ENCODE measurements at regions not wholly inside any gene's neighbourhood (a gene's known extent, or its start where the extent isn't known, plus 50 kb on each side); places are given as distances from the start of the nearest gene placed in this dataset.

DNA sequence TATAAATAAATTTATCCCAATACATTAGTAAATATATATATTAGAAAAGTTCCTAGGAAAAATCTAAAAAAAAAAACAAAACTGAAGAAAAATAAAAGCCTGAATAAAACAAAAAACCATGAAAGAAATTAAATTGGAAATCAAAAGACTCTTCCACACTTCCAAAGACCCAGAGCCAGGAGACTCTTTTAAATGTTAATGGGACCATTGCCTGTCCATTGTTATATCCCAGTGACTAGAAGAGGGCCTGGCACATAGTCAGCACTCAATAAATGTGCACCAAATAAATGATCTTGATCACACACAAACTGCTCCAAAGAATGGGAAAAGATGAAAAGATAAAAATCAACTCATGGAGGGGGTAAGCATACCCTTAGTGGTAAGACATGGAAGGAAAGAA, 51.3 kb upstream of the CLDN18 start:
- no peaks in the 10 kb centered on the region for H3K9me3 ChIP-seq (ENCODE audit: insufficient read depth, low read depth)
- no peak overlapping the region for H2AFZ ChIP-seq
- no peaks in the 10 kb centered on the region for H3K79me2 ChIP-seq (ENCODE audit: low read depth)
- H3K9me2 ChIP-seq (ENCODE audit: insufficient read depth) = no peaks in the 10 kb centered on the region
- H3F3A ChIP-seq (ENCODE audit: insufficient read depth, low read depth) = no peaks in the 10 kb centered on the region
- no peak for DNase-seq
- intact Hi-C loops (cut with micrococcal nuclease; ENCODE audit: unreplicated experiment) = no loop called here
- POLR2A ChIA-PET (ENCODE audit: unreplicated experiment) = no interaction called here
- no peak overlapping the region for H3K4me2 ChIP-seq
- no peak overlapping the region for H3K4me3 ChIP-seq
- H4K20me1 ChIP-seq (ENCODE audit: insufficient read depth) = no peaks in the 10 kb centered on the region
- no peaks in the 10 kb centered on the region for H3K36me3 ChIP-seq (ENCODE audit: low read depth)
- 0 out of 2 replicates have a peak, but pooled peaks cover 3% of the 10 kb centered on the region for H3K27me3 ChIP-seq (ENCODE audit: insufficient read depth, low read depth)
- TF ChIP-seq EZH2 (IDR thresholded peaks at IDR 0.05; ENCODE audit: low read depth) = no peak
- TF ChIP-seq, protein P1, sequence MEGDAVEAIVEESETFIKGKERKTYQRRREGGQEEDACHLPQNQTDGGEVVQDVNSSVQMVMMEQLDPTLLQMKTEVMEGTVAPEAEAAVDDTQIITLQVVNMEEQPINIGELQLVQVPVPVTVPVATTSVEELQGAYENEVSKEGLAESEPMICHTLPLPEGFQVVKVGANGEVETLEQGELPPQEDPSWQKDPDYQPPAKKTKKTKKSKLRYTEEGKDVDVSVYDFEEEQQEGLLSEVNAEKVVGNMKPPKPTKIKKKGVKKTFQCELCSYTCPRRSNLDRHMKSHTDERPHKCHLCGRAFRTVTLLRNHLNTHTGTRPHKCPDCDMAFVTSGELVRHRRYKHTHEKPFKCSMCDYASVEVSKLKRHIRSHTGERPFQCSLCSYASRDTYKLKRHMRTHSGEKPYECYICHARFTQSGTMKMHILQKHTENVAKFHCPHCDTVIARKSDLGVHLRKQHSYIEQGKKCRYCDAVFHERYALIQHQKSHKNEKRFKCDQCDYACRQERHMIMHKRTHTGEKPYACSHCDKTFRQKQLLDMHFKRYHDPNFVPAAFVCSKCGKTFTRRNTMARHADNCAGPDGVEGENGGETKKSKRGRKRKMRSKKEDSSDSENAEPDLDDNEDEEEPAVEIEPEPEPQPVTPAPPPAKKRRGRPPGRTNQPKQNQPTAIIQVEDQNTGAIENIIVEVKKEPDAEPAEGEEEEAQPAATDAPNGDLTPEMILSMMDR (conservative IDR thresholded peaks at IDR 0.05) = no peak
- CTCF ChIA-PET = no interaction called here
- no peaks in the 10 kb centered on the region for H3K4me1 ChIP-seq (replicated peaks; ENCODE audit: insufficient read depth)
- no TSS peak for BruUV-seq (replicated peaks)
- no peak overlapping the region for H3K27ac ChIP-seq
